SK-N-SH (cell line): ENCODE measurements at regions not wholly inside any gene's neighbourhood (a gene's known extent, or its start where the extent isn't known, plus 50 kb on each side); places are given as distances from the start of the nearest gene placed in this dataset.

Experiments used
- CTCF ChIP-seq: fragments of 200-600 bp; sonication (generic); IDR thresholded peaks from 2 replicates; pipeline ENCODE4 v1.6.1; 2017; ENCODE audit warnings: antibody characterized with exemption, mild to moderate bottlenecking, moderate library complexity
- EP300 ChIP-seq, 2 experiments: IDR thresholded peaks; 2 replicates each; pipeline versions ENCODE4 v1.4.0 to v1.6.1; 2012; ENCODE audit warnings: borderline replicate concordance in 1 of 2, low read depth in 1 of 2, low read length in 1 of 2
- GABPA ChIP-seq: IDR thresholded peaks from 2 replicates; pipeline ENCODE4 v1.4.0; 2012; ENCODE audit warnings: low read depth, mild to moderate bottlenecking
- GATA2 ChIP-seq: sonication (generic); formaldehyde crosslinking; IDR thresholded peaks from 2 replicates; pipeline ENCODE4 v1.5.0; 2020; ENCODE audit warnings: mild to moderate bottlenecking, missing genetic modification reagents
- TAF1 ChIP-seq: IDR thresholded peaks from 2 replicates; pipeline ENCODE4 v1.6.1; 2012; ENCODE audit warnings: low read depth, mild to moderate bottlenecking, low read length, moderate library complexity, borderline replicate concordance

DNA sequence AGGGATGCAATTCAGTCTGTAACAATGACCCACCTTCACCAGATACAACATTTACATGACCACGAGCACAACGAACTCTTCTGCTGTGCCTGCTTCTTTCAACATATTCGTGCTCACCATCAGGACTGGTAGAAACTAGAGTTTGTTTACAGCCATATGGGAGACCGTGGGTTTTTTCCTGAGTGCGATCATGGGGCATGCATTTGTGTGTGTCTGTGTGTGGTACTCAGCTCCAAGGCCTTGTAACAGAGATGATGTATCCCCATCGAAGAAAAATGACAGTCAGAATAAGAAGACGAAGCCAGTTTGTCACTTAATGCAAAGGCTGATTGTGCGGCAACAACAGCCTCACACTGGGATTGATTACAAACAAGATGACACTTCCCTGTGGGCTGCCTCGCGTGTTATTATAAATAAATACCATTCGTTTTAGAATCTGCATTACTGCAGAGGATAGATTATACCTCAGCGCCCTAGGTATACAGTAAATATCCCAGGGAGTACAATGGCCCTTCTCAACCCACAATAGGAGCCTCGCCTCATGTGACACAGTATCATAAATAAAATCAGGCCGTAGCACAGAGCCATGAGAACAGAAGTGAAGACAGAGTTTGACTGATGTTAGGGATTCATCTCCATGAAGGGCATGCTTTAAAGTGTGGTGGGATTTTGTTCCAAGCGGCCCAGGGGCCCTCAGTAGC, 97.3 kb upstream of the NOCT start:
- TF ChIP-seq GATA2 (CRISPR knock-in tag), result no peak
- no peak for TF ChIP-seq GABPA
- TF ChIP-seq CTCF, result no peak
- TF ChIP-seq TAF1, result no peak
- TF ChIP-seq EP300 (IDR thresholded peaks at IDR 0.05; ENCODE audit: borderline replicate concordance in 1 of 2, low read depth in 1 of 2, low read length in 1 of 2), result no peak
